A172 (cell line): ENCODE measurements at regions not wholly inside any gene's neighbourhood (a gene's known extent, or its start where the extent isn't known, plus 50 kb on each side); places are given as distances from the start of the nearest gene placed in this dataset.

Source experiments
- DNase-seq: peaks from one replicate; pipeline ENCODE4 v3.0.0-alpha.2; 2015; ENCODE audit warnings: low spot score

GRCh38 chr4:164405774-164406173, 348.2 kb upstream of the SMIM31 start:
- DNase-seq = no peak

GRCh38 chr4:164408831-164409230, 345.1 kb upstream of the SMIM31 start:
- no peak for DNase-seq

GRCh38 chr4:164410401-164410800, 343.5 kb upstream of the SMIM31 start:
- no peak for DNase-seq

- DNase-seq = no peak
Observed at GRCh38 chr4:164412246-164412645, 341.7 kb upstream of the SMIM31 start.

GRCh38 chr4:164413743-164414142, 340.2 kb upstream of the SMIM31 start:
- DNase-seq = no peak

- no peak for DNase-seq
Observed at GRCh38 chr4:164423819-164424218, 330.1 kb upstream of the SMIM31 start.

- no peak for DNase-seq
Observed at GRCh38 chr4:164424846-164425245, 329.1 kb upstream of the SMIM31 start.

- DNase-seq = no peak
Observed at GRCh38 chr4:164428561-164428960, 325.4 kb upstream of the SMIM31 start.

- peak; percentile 47 for DNase-seq
Observed at GRCh38 chr4:164438321-164438720, 315.6 kb upstream of the SMIM31 start.

GRCh38 chr4:164439037-164439436, 314.9 kb upstream of the SMIM31 start:
- DNase-seq = no peak

- peak; percentile 35 for DNase-seq
Observed at GRCh38 chr4:164440199-164440598, 313.7 kb upstream of the SMIM31 start.

GRCh38 chr4:164441109-164441508, 312.8 kb upstream of the SMIM31 start:
- DNase-seq = no peak

GRCh38 chr4:164442180-164442579, 311.8 kb upstream of the SMIM31 start:
- no peak for DNase-seq

- DNase-seq = peak; percentile 33
Observed at GRCh38 chr4:164446516-164446915, 307.4 kb upstream of the SMIM31 start.

GRCh38 chr4:164461901-164462300, 292.0 kb upstream of the SMIM31 start:
- DNase-seq = no peak

GRCh38 chr4:164462471-164462870, 291.5 kb upstream of the SMIM31 start:
- DNase-seq = no peak

- DNase-seq = no peak
Observed at GRCh38 chr4:164464313-164464712, 289.6 kb upstream of the SMIM31 start.

- no peak for DNase-seq
Observed at GRCh38 chr4:164467493-164467892, 286.4 kb upstream of the SMIM31 start.

- DNase-seq = no peak
Observed at GRCh38 chr4:164481306-164482091, 272.4 kb upstream of the SMIM31 start.

- DNase-seq = no peak
Observed at GRCh38 chr4:164482092-164482404, 271.9 kb upstream of the SMIM31 start.

GRCh38 chr4:164482758-164483157, 271.2 kb upstream of the SMIM31 start:
- no peak for DNase-seq

- DNase-seq = no peak
Observed at GRCh38 chr4:164483711-164484110, 270.2 kb upstream of the SMIM31 start.

GRCh38 chr4:164484551-164484950, 269.4 kb upstream of the SMIM31 start:
- no peak for DNase-seq

- DNase-seq = no peak
Observed at GRCh38 chr4:164485136-164485535, 268.8 kb upstream of the SMIM31 start.
